H9 (cell line): ENCODE measurements at regions not wholly inside any gene's neighbourhood (a gene's known extent, or its start where the extent isn't known, plus 50 kb on each side); places are given as distances from the start of the nearest gene placed in this dataset.

Experiments used
- DNase-seq: peaks from one replicate; pipeline ENCODE4 v3.0.0-alpha.2; 2017
- H2AFZ ChIP-seq: one replicate; pipeline ENCODE4 v1.6.1; 2013; ENCODE audit warnings: mild to moderate bottlenecking, low read length, control low read depth, moderate library complexity
- H2AK5ac ChIP-seq: 2 replicates; pipeline ENCODE4 v1.6.1; 2013; ENCODE audit warnings: low read length, control low read depth, mixed read lengths; ENCODE audit not compliant: insufficient read length
- H2BK120ac ChIP-seq: one replicate; pipeline ENCODE4 v1.6.1; 2013; ENCODE audit warnings: low read depth, mild to moderate bottlenecking, low read length, control low read depth, inconsistent platforms; ENCODE audit not compliant: poor library complexity, severe bottlenecking
- H2BK12ac ChIP-seq: 2 replicates; pipeline ENCODE4 v1.6.1; 2013; ENCODE audit warnings: low read length, control low read depth, mixed read lengths, low read depth; ENCODE audit not compliant: insufficient read length
- H2BK15ac ChIP-seq: 2 replicates; pipeline ENCODE4 v1.6.1; 2013; ENCODE audit warnings: low read depth, low read length, control low read depth
- H2BK20ac ChIP-seq: one replicate; pipeline ENCODE4 v1.6.1; 2013; ENCODE audit warnings: low read depth, mild to moderate bottlenecking, low read length, control low read depth, inconsistent platforms; ENCODE audit not compliant: poor library complexity, severe bottlenecking
- H2BK5ac ChIP-seq: 2 replicates; pipeline ENCODE4 v1.6.1; 2013; ENCODE audit warnings: low read length, control low read depth, mixed read lengths; ENCODE audit not compliant: insufficient read length
- H3K14ac ChIP-seq: 2 replicates; pipeline ENCODE4 v1.6.1; 2013; ENCODE audit warnings: low read length, control low read depth; ENCODE audit not compliant: insufficient read depth
- H3K18ac ChIP-seq: 2 replicates; pipeline ENCODE4 v1.6.1; 2013; ENCODE audit warnings: low read depth, mild to moderate bottlenecking, mixed read lengths, low read length, control low read depth; ENCODE audit not compliant: insufficient read length
- H3K23ac ChIP-seq: 2 replicates; pipeline ENCODE4 v1.6.1; 2013; ENCODE audit warnings: low read length, control low read depth, mixed read lengths, low read depth; ENCODE audit not compliant: insufficient read length
- H3K23me2 ChIP-seq: 2 replicates; pipeline ENCODE4 v1.6.1; 2013; ENCODE audit warnings: low read depth, mild to moderate bottlenecking, mixed read lengths, low read length, control low read depth; ENCODE audit not compliant: insufficient read length, poor library complexity, severe bottlenecking
- H3K27ac ChIP-seq: 2 replicates; pipeline ENCODE4 v1.5.1; 2013; ENCODE audit warnings: low read length, control low read depth, mixed read lengths, low read depth; ENCODE audit not compliant: insufficient read length
- H3K27me3 ChIP-seq: 2 replicates; pipeline ENCODE4 v1.6.1; 2013; ENCODE audit warnings: low read length, control low read depth, inconsistent platforms; ENCODE audit not compliant: insufficient read depth
- H3K4ac ChIP-seq: 2 replicates; pipeline ENCODE4 v1.6.1; 2013; ENCODE audit warnings: low read depth, mild to moderate bottlenecking, control low read depth, inconsistent platforms, low read length, moderate library complexity
- H3K4me1 ChIP-seq: 2 replicates; pipeline ENCODE4 v1.6.1; 2013; ENCODE audit warnings: low read length, control low read depth, inconsistent platforms; ENCODE audit not compliant: insufficient read depth
- H3K4me2 ChIP-seq: 2 replicates; pipeline ENCODE4 v1.6.1; 2013; ENCODE audit warnings: low read length, control low read depth, mixed read lengths; ENCODE audit not compliant: insufficient read length, insufficient read depth
- H3K56ac ChIP-seq: 2 replicates; pipeline ENCODE4 v1.6.1; 2013; ENCODE audit warnings: low read depth, mild to moderate bottlenecking, mixed read lengths, low read length, control low read depth; ENCODE audit not compliant: insufficient read length
- H3K79me1 ChIP-seq: 2 replicates; pipeline ENCODE4 v1.6.1; 2013; ENCODE audit warnings: low read depth, mild to moderate bottlenecking, moderate library complexity, low read length, control low read depth, inconsistent platforms; ENCODE audit not compliant: insufficient read depth, poor library complexity, severe bottlenecking
- H3K79me2 ChIP-seq: 2 replicates; pipeline ENCODE4 v1.6.1; 2013; ENCODE audit warnings: low read length, control low read depth, inconsistent platforms; ENCODE audit not compliant: insufficient read depth
- H3K9ac ChIP-seq: 2 replicates; pipeline ENCODE4 v1.6.1; 2013; ENCODE audit warnings: low read length, control low read depth, mixed read lengths; ENCODE audit not compliant: insufficient read length; ENCODE audit errors: extremely low read depth
- H3K9me3 ChIP-seq: one replicate; pipeline ENCODE4 v1.6.1; 2013; ENCODE audit warnings: low read depth, low read length, inconsistent platforms; ENCODE audit not compliant: control insufficient read depth
- H3T11ph ChIP-seq: one replicate; pipeline ENCODE4 v1.6.1; 2013; ENCODE audit warnings: mild to moderate bottlenecking, low read length, control low read depth, inconsistent platforms
- H4K20me1 ChIP-seq: one replicate; pipeline ENCODE4 v1.6.1; 2013; ENCODE audit not compliant: control insufficient read depth, insufficient read length, insufficient read depth
- H4K5ac ChIP-seq: 2 replicates; pipeline ENCODE4 v1.6.1; 2013; ENCODE audit warnings: low read depth, mild to moderate bottlenecking, mixed read lengths, low read length, control low read depth; ENCODE audit not compliant: insufficient read length
- H4K8ac ChIP-seq: replicated peaks from 2 replicates; pipeline ENCODE4 v1.6.1; 2013; ENCODE audit warnings: low read length, control low read depth, mixed read lengths, low read depth; ENCODE audit not compliant: insufficient read length
- H4K91ac ChIP-seq: 2 replicates; pipeline ENCODE4 v1.6.1; 2013; ENCODE audit warnings: low read depth, mild to moderate bottlenecking, moderate library complexity, mixed read lengths, low read length, control low read depth; ENCODE audit not compliant: insufficient read length
- H3K27ac Mint-ChIP-seq, 3 experiments: 2 replicates in 2 of 3; 3 replicates in 1 of 3; pipeline ENCODE4 v1.8.0; 2020 to 2021; ENCODE audit warnings: mixed read lengths in 3 of 3, mild to moderate bottlenecking in 1 of 3, moderate library complexity in 1 of 3
- H3K27me3 Mint-ChIP-seq: 2 replicates; pipeline ENCODE4 v1.8.0; 2021; ENCODE audit warnings: low read depth, mild to moderate bottlenecking, moderate library complexity, mixed read lengths
- H3K36me3 Mint-ChIP-seq, 3 experiments: 2 replicates in 2 of 3; 3 replicates in 1 of 3; pipeline ENCODE4 v1.8.0; 2020 to 2021; ENCODE audit warnings: low read depth in 3 of 3, mixed read lengths in 3 of 3; ENCODE audit not compliant: insufficient read depth in 1 of 3
- H3K4me1 Mint-ChIP-seq, 2 experiments: 2 replicates each; pipeline ENCODE4 v1.8.0; 2020; ENCODE audit warnings: mixed read lengths in 2 of 2
- H3K4me3 Mint-ChIP-seq, 2 experiments: 2 replicates in 1 of 2; 3 replicates in 1 of 2; pipeline ENCODE4 v1.8.0; 2020 to 2021; ENCODE audit warnings: mild to moderate bottlenecking in 2 of 2, mixed read lengths in 2 of 2, moderate library complexity in 1 of 2
- H3K9me3 Mint-ChIP-seq, 2 experiments: 2 replicates in 1 of 2; 3 replicates in 1 of 2; pipeline ENCODE4 v1.8.0; 2020; ENCODE audit warnings: mild to moderate bottlenecking in 2 of 2, mixed read lengths in 2 of 2, moderate library complexity in 1 of 2
- WGBS: extraction: QIAGEN DNeasy Blood & Tissue Kit; methylation state at CpG from one replicate; pipeline ENCODE4 v1.1.7; 2013; ENCODE audit warnings: missing lambda C conversion rate, low lambda C conversion rate, mixed read lengths; ENCODE audit not compliant: insufficient read length; ENCODE audit errors: extremely low coverage; 5-methylcytosine and 5-hydroxymethylcytosine counted together
- TF ChIP-seq, protein P1 (sequence below): fragments of 200-600 bp; sonication (generic); conservative IDR thresholded peaks from 3 replicates; pipeline ENCODE4 v1.8.0; 2021; ENCODE audit warnings: antibody characterized with exemption, mild to moderate bottlenecking

DNA sequence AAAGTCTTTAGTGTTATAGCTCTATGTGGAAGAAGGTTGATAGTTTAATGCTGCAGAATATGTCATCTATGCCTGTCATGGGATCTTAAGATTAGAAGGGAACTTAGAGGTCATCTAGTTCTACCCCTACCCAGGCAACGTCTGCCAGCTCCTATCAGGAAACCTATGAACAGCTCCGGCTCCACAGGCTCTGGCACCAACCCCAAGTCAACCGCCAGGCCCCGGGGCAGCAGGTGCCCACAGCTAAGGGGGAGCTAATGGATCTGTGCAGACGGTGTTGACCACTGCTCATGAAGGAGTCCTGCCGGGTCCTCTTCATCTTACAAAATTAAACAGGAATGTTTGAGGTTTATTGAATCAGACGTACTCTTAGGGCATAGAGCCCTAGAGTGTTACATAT is 440.8 kb upstream of the KLHL29 start:
- no peak overlapping the region for H3T11ph ChIP-seq
- H3K9ac ChIP-seq, result no peak overlapping the region
- WGBS, result no CpG with 5 or more reads among the region's 7 CpGs
- H3K36me3 Mint-ChIP-seq, result peaks cover 0 to 2% (median 0%) of the 10 kb centered on the region in 3 experiments; a peak in 2 of 7 replicates
- H3K56ac ChIP-seq, result no peak overlapping the region
- no peak overlapping the region for H4K8ac ChIP-seq
- H3K4me2 ChIP-seq, result no peak overlapping the region
- H3K4me1 ChIP-seq, result peaks cover 4% of the 10 kb centered on the region; the same call in 1 of the 2 replicates
- H2BK5ac ChIP-seq, result no peak overlapping the region
- no peak overlapping the region for H4K5ac ChIP-seq
- H2BK12ac ChIP-seq, result no peak overlapping the region
- no peak overlapping the region for H3K23ac ChIP-seq
- no peak overlapping the region for H2AK5ac ChIP-seq
- no peak overlapping the region for H2BK120ac ChIP-seq
- no peaks in the 10 kb centered on the region for H3K9me3 ChIP-seq
- no peak overlapping the region for H4K91ac ChIP-seq
- H3K27me3 Mint-ChIP-seq, result no peaks in the 10 kb centered on the region
- no peak for DNase-seq
- no peaks in the 10 kb centered on the region for H3K79me1 ChIP-seq
- no peak overlapping the region for H3K27ac Mint-ChIP-seq
- no peaks in the 10 kb centered on the region for H4K20me1 ChIP-seq
- H3K4ac ChIP-seq, result no peak overlapping the region
- H2BK15ac ChIP-seq, result no peak overlapping the region
- H3K23me2 ChIP-seq, result no peaks in the 10 kb centered on the region
- H3K27me3 ChIP-seq, result no peaks in the 10 kb centered on the region
- no peak overlapping the region for H2BK20ac ChIP-seq
- TF ChIP-seq, protein P1, sequence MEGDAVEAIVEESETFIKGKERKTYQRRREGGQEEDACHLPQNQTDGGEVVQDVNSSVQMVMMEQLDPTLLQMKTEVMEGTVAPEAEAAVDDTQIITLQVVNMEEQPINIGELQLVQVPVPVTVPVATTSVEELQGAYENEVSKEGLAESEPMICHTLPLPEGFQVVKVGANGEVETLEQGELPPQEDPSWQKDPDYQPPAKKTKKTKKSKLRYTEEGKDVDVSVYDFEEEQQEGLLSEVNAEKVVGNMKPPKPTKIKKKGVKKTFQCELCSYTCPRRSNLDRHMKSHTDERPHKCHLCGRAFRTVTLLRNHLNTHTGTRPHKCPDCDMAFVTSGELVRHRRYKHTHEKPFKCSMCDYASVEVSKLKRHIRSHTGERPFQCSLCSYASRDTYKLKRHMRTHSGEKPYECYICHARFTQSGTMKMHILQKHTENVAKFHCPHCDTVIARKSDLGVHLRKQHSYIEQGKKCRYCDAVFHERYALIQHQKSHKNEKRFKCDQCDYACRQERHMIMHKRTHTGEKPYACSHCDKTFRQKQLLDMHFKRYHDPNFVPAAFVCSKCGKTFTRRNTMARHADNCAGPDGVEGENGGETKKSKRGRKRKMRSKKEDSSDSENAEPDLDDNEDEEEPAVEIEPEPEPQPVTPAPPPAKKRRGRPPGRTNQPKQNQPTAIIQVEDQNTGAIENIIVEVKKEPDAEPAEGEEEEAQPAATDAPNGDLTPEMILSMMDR, result no peak
- no peak overlapping the region for H3K27ac ChIP-seq
- H3K4me1 Mint-ChIP-seq, result peaks cover 15 to 19% of the 10 kb centered on the region in 2 experiments
- H3K4me3 Mint-ChIP-seq, result no peak overlapping the region
- no peak overlapping the region for H3K18ac ChIP-seq
- H3K14ac ChIP-seq, result no peak overlapping the region
- no peak overlapping the region for H2AFZ ChIP-seq
- H3K79me2 ChIP-seq, result no peaks in the 10 kb centered on the region
- H3K9me3 Mint-ChIP-seq, result no peaks in the 10 kb centered on the region; a peak in 1 of 5 replicates
